ENCODE measurements at regions not wholly inside any gene's neighbourhood (a gene's known extent, or its start where the extent isn't known, plus 50 kb on each side); places are given as distances from the start of the nearest gene placed in this dataset.
A peak's percentile ranks its signal among the peaks of the same experiment; 100 is the strongest.

DNA sequence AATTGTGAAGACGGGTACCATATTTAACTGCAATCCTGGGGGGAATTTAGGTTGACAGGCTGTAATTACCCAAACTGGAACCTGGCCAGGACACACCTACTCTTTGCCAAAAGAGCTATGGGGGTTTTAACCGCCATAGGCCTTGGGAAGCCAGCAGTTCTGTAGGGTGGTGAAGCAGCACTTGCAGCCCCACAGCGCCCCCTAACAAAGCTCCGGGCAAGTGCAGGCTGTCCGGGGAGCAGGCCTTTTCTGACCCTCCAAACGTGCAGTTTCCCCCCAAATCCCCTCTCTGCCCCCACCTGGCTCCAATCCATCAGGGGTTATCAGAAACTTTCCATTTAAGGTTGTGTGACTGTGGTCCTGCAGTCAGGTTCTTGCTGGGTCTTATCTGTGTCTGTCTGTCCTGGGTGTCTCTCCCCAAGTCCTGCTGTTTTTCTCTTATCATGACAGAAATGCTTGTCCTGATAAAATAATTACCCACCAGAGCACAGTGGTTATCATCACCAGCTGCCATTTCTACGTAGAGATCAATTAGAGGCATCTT, 350.9 kb downstream of the MID1IP1 start:
- TF ChIP-seq, protein P1, sequence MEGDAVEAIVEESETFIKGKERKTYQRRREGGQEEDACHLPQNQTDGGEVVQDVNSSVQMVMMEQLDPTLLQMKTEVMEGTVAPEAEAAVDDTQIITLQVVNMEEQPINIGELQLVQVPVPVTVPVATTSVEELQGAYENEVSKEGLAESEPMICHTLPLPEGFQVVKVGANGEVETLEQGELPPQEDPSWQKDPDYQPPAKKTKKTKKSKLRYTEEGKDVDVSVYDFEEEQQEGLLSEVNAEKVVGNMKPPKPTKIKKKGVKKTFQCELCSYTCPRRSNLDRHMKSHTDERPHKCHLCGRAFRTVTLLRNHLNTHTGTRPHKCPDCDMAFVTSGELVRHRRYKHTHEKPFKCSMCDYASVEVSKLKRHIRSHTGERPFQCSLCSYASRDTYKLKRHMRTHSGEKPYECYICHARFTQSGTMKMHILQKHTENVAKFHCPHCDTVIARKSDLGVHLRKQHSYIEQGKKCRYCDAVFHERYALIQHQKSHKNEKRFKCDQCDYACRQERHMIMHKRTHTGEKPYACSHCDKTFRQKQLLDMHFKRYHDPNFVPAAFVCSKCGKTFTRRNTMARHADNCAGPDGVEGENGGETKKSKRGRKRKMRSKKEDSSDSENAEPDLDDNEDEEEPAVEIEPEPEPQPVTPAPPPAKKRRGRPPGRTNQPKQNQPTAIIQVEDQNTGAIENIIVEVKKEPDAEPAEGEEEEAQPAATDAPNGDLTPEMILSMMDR (conservative IDR thresholded peaks at IDR 0.05; ENCODE audit: low read depth, low read length) = peak; percentile 63
- no peak overlapping the region for H3K4me3 ChIP-seq (ENCODE audit: low read length)
- DNase-seq (ENCODE audit: low read depth) = no peak

DNA sequence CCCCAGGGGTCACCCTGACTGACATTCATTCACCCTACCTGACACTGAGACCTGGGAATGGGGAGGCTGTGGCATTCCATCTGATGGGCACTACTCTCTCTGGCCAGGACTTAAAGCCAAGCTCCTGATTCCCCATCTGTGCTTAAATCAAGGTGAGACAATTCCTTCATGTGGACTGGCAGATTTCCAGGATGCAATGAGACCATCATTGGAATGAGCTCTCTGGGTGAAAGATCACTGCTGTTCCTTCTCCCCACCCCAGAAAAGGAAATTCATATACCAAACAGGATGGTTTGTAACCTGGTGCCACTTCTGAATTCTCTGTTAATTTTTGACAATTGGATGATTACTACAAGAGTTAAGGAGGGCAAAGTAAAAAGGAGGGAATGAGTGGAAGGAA, 354.8 kb downstream of the MID1IP1 start:
- H3K4me3 ChIP-seq (ENCODE audit: low read length) = no peak overlapping the region
- TF ChIP-seq, protein P1 (conservative IDR thresholded peaks at IDR 0.05; ENCODE audit: low read depth, low read length) = no peak
- no peak for DNase-seq (ENCODE audit: low read depth)

DNA sequence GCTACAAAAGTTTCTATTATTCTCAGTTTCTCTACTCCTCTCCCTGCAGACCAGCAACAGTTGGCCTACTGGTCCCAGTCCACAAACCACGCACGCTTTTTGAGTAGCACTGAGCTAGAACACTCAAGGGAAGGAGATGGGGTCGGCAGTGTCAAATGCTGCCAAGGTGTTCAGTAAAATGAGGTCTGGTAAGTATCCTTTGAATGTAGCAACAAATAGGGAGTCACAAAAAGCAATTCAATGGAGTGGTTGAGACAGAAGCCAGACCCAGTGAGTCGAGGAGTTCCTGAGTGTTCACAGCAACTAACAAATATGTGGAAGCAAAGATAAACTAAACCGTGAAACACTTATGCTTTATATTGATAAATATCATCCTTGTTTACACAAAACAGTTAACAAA, 355.7 kb downstream of the MID1IP1 start:
- no peak overlapping the region for H3K4me3 ChIP-seq (ENCODE audit: low read length)
- TF ChIP-seq, protein P1 (conservative IDR thresholded peaks at IDR 0.05; ENCODE audit: low read depth, low read length) = no peak
- DNase-seq (ENCODE audit: low read depth) = no peak

DNA sequence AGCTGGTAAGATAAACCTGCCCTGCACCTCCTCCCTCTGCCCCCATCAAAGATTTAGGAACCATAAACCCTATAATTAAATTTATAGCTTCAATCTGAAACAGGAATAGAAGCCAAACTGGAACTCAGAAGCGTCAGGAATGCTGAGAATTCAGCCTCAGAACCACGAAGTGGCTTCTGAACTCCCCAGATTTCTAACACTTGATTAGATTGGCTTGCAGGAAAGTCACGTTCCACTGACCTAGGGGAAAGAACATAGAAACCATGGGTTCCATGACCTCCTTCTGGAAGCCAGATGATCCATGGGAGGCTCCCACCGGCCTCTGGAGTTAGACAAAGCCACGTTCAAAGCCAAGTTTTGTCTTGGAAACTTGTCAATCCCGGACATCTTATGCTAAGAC, 356.5 kb downstream of the MID1IP1 start:
- DNase-seq (ENCODE audit: low read depth) = peak; percentile 5
- H3K4me3 ChIP-seq (ENCODE audit: low read length) = no peak overlapping the region
- TF ChIP-seq, protein P1 (conservative IDR thresholded peaks at IDR 0.05; ENCODE audit: low read depth, low read length) = no peak

DNA sequence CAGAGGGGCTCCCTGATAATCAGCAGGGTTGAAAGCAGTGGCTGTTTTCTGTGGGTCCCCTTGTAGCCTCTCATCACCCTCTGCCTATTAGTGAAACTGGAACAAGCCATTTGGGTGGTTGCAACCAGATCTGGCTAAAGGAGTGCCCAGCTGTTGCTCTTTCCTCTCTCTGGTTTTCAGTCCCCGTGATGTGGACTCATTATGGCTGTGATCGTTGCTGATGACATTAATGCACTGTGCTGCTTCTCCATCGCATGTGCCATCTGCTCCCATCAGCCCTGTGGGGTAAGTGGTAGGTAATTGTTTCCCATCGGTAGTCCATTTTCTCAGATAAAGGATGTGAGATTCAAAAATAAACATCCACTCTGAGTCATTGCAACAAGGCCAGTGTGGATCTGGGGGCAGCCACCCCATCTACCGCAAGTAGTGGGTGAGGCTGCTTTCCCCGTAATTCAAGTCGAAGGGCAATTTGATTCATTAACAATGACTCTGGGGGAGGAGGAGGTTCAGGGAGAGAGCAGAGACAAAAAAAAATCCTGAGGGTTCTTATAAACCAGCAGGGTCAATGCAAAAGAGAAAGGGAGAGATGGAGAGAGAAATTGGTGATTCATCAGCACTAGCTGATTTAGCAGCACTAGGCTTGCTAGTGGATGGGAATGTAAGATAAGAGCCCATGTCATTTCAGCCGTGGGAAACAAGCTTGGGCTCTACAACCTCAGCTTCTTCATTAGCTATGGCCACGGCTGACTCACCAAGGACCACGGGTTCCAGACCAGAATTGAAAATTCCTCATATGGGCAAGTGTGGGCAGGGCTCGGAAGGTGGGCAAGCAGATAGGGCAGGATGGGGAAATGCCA, 357.8 kb downstream of the MID1IP1 start:
- TF ChIP-seq, protein P1 (conservative IDR thresholded peaks at IDR 0.05; ENCODE audit: low read depth, low read length) = no peak
- DNase-seq (ENCODE audit: low read depth) = peak; percentile 51
- no peak overlapping the region for H3K4me3 ChIP-seq (ENCODE audit: low read length)

DNA sequence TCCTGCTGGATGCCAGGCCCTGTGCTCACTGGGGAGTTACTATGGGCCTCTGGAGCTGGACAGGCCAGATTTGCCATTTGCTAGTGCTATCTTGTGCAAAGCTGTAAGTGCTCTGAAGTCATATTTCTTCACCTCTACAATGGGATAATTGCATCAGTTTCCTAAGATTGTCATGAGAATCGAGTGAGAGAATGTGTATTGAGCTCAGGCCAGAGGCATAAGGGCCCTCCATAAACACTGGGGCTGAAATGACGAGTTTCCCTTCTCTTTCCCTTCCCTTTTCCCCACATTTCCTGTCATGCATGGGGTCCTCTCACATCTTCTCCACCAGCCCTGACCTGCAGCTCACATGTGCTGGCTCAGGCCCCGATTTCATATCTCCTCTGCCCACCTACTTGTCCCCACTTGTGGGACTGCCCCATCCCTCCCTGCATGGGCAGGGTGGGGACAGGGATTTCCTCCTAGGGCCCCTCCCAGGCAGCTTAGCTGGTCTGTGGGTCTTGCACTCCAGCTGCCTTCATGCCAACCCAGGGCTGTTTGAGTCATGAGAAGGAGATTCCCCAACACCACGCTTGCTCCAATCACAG, 358.8 kb downstream of the MID1IP1 start:
- TF ChIP-seq, protein P1 (conservative IDR thresholded peaks at IDR 0.05; ENCODE audit: low read depth, low read length) = no peak
- DNase-seq (ENCODE audit: low read depth) = no peak
- H3K4me3 ChIP-seq (ENCODE audit: low read length) = no peak overlapping the region
